Activated CD4-positive, alpha-beta memory T cell treated with anti-CD3 and anti-CD28 coated beads, Interleukin-2, amount 10 ng/mL, durations not matched to agents 7 days and 5 days (primary cell): ENCODE measurements at regions not wholly inside any gene's neighbourhood (a gene's known extent, or its start where the extent isn't known, plus 50 kb on each side); places are given as distances from the start of the nearest gene placed in this dataset.

Source experiments
- CTCF ChIA-PET: fragments of 350-600 bp; sonication (Branson Sonifier 250); formaldehyde crosslinking; loops from one replicate; lab custom pipeline; 2021; ENCODE audit warnings: antibody characterized with exemption, inconsistent platforms; lab: Charles Lee
- POLR2A ChIA-PET: fragments of 350-600 bp; sonication (Branson Sonifier 250); formaldehyde crosslinking; loops from one replicate; lab custom pipeline; 2021; ENCODE audit warnings: antibody characterized with exemption; lab: Charles Lee
- DNase-seq: peaks from one replicate; pipeline ENCODE4 v3.0.0-alpha.2; 2020
- H3K27ac Mint-ChIP-seq: one replicate; pipeline ENCODE4 v1.8.0; 2021; ENCODE audit warnings: mild to moderate bottlenecking, mixed read lengths
- H3K27me3 Mint-ChIP-seq: one replicate; pipeline ENCODE4 v1.8.0; 2021; ENCODE audit warnings: mixed read lengths
- H3K36me3 Mint-ChIP-seq: one replicate; pipeline ENCODE4 v1.8.0; 2021; ENCODE audit warnings: low read depth, mixed read lengths
- H3K4me1 Mint-ChIP-seq: one replicate; pipeline ENCODE4 v1.8.0; 2021; ENCODE audit warnings: mixed read lengths
- H3K4me3 Mint-ChIP-seq: one replicate; pipeline ENCODE4 v1.8.0; 2021; ENCODE audit warnings: mild to moderate bottlenecking, mixed read lengths
- H3K9me3 Mint-ChIP-seq: one replicate; pipeline ENCODE4 v1.8.0; 2021; ENCODE audit warnings: mixed read lengths

GRCh38 chr18:76565238-76566173, 70.5 kb upstream of the ZNF516 start:
- DNase-seq = no peak
- H3K36me3 Mint-ChIP-seq = no peaks in the 10 kb centered on the region
- no peaks in the 10 kb centered on the region for H3K4me1 Mint-ChIP-seq
- no peak overlapping the region for H3K4me3 Mint-ChIP-seq
- no peaks in the 10 kb centered on the region for H3K27me3 Mint-ChIP-seq
- ChIA-PET POLR2A (no interaction called here), CTCF (no interaction called here)
- H3K9me3 Mint-ChIP-seq = no peaks in the 10 kb centered on the region
- no peak overlapping the region for H3K27ac Mint-ChIP-seq

- Mint-ChIP-seq H3K4me1 (no peaks in the 10 kb centered on the region), H3K36me3 (no peaks in the 10 kb centered on the region), H3K27ac (no peak overlapping the region), H3K4me3 (no peak overlapping the region), H3K9me3 (no peaks in the 10 kb centered on the region), H3K27me3 (no peaks in the 10 kb centered on the region)
- POLR2A ChIA-PET = no interaction called here
- no peak for DNase-seq
- CTCF ChIA-PET = no interaction called here
These were observed 69.7 kb upstream of the ZNF516 start for GRCh38 chr18:76564655-76565237.

GRCh38 chr18:76564117-76564516, 69.1 kb upstream of the ZNF516 start:
- Mint-ChIP-seq H3K9me3 (no peaks in the 10 kb centered on the region), H3K36me3 (no peaks in the 10 kb centered on the region), H3K4me1 (no peaks in the 10 kb centered on the region), H3K27ac (no peak overlapping the region), H3K4me3 (no peak overlapping the region), H3K27me3 (no peaks in the 10 kb centered on the region)
- DNase-seq = no peak
- ChIA-PET CTCF (no interaction called here), POLR2A (no interaction called here)

GRCh38 chr18:76562286-76563122, 67.5 kb upstream of the ZNF516 start:
- H3K9me3 Mint-ChIP-seq = no peaks in the 10 kb centered on the region
- H3K27ac Mint-ChIP-seq = no peak overlapping the region
- ChIA-PET CTCF (no interaction called here), POLR2A (no interaction called here)
- H3K27me3 Mint-ChIP-seq = no peaks in the 10 kb centered on the region
- no peaks in the 10 kb centered on the region for H3K36me3 Mint-ChIP-seq
- H3K4me3 Mint-ChIP-seq = no peak overlapping the region
- no peaks in the 10 kb centered on the region for H3K4me1 Mint-ChIP-seq
- DNase-seq = no peak

- Mint-ChIP-seq H3K4me3 (no peak overlapping the region), H3K27me3 (peaks cover 4% of the 10 kb centered on the region), H3K9me3 (no peaks in the 10 kb centered on the region), H3K36me3 (no peaks in the 10 kb centered on the region), H3K4me1 (no peaks in the 10 kb centered on the region), H3K27ac (no peak overlapping the region)
- DNase-seq = no peak
- ChIA-PET CTCF (no interaction called here), POLR2A (no interaction called here)
These were observed 64.0 kb upstream of the ZNF516 start for GRCh38 chr18:76558881-76559667.

- H3K4me1 Mint-ChIP-seq = no peaks in the 10 kb centered on the region
- H3K27ac Mint-ChIP-seq = no peak overlapping the region
- H3K9me3 Mint-ChIP-seq = no peaks in the 10 kb centered on the region
- peaks cover 4% of the 10 kb centered on the region for H3K27me3 Mint-ChIP-seq
- no peak overlapping the region for H3K4me3 Mint-ChIP-seq
- CTCF ChIA-PET = no interaction called here
- no peak for DNase-seq
- POLR2A ChIA-PET = no interaction called here
- H3K36me3 Mint-ChIP-seq = no peaks in the 10 kb centered on the region
These were observed 62.1 kb upstream of the ZNF516 start for GRCh38 chr18:76557026-76557575.

GRCh38 chr18:76554547-76555222, 59.6 kb upstream of the ZNF516 start:
- DNase-seq = no peak
- H3K36me3 Mint-ChIP-seq = no peaks in the 10 kb centered on the region
- no peak overlapping the region for H3K27ac Mint-ChIP-seq
- H3K9me3 Mint-ChIP-seq = no peaks in the 10 kb centered on the region
- H3K4me1 Mint-ChIP-seq = no peaks in the 10 kb centered on the region
- CTCF ChIA-PET = no interaction called here
- H3K4me3 Mint-ChIP-seq = no peak overlapping the region
- POLR2A ChIA-PET = no interaction called here
- H3K27me3 Mint-ChIP-seq = peaks cover 5% of the 10 kb centered on the region

GRCh38 chr18:76553715-76554546, 58.9 kb upstream of the ZNF516 start:
- H3K4me3 Mint-ChIP-seq = no peak overlapping the region
- H3K27me3 Mint-ChIP-seq = peaks cover 5% of the 10 kb centered on the region
- no peaks in the 10 kb centered on the region for H3K9me3 Mint-ChIP-seq
- H3K27ac Mint-ChIP-seq = no peak overlapping the region
- ChIA-PET CTCF (no interaction called here), POLR2A (no interaction called here)
- no peak for DNase-seq
- no peaks in the 10 kb centered on the region for H3K4me1 Mint-ChIP-seq
- no peaks in the 10 kb centered on the region for H3K36me3 Mint-ChIP-seq

- no peak overlapping the region for H3K27ac Mint-ChIP-seq
- ChIA-PET CTCF (no interaction called here), POLR2A (no interaction called here)
- H3K9me3 Mint-ChIP-seq = no peaks in the 10 kb centered on the region
- no peaks in the 10 kb centered on the region for H3K36me3 Mint-ChIP-seq
- no peaks in the 10 kb centered on the region for H3K4me1 Mint-ChIP-seq
- H3K4me3 Mint-ChIP-seq = no peak overlapping the region
- H3K27me3 Mint-ChIP-seq = peaks cover 1% of the 10 kb centered on the region
- DNase-seq = no peak
These were observed 53.5 kb upstream of the ZNF516 start for GRCh38 chr18:76548541-76548940.

GRCh38 chr18:76547296-76547695, 52.3 kb upstream of the ZNF516 start:
- Mint-ChIP-seq H3K27me3 (peaks cover 1% of the 10 kb centered on the region), H3K36me3 (no peaks in the 10 kb centered on the region), H3K9me3 (no peaks in the 10 kb centered on the region), H3K27ac (no peak overlapping the region), H3K4me3 (no peak overlapping the region), H3K4me1 (no peaks in the 10 kb centered on the region)
- CTCF ChIA-PET = no interaction called here
- POLR2A ChIA-PET = no interaction called here
- no peak for DNase-seq

GRCh38 chr18:76546436-76546835, 51.4 kb upstream of the ZNF516 start:
- H3K36me3 Mint-ChIP-seq = no peaks in the 10 kb centered on the region
- POLR2A ChIA-PET = no interaction called here

More at GRCh38 chr18:76546436-76546835, 51.4 kb upstream of the ZNF516 start:
- Mint-ChIP-seq H3K4me3 (no peak overlapping the region), H3K4me1 (no peaks in the 10 kb centered on the region), H3K9me3 (no peaks in the 10 kb centered on the region), H3K27me3 (peaks cover 1% of the 10 kb centered on the region), H3K27ac (no peak overlapping the region)
- DNase-seq = no peak
- CTCF ChIA-PET = no interaction called here
